Activated CD4-positive, alpha-beta T cell treated with anti-CD3 and anti-CD28 coated beads, Interleukin-2, amount 50 U/mL, for 48 hours (primary cell): ENCODE measurements at regions not wholly inside any gene's neighbourhood (a gene's known extent, or its start where the extent isn't known, plus 50 kb on each side); places are given as distances from the start of the nearest gene placed in this dataset.
"Not testable (repeated sequence)": the region's sequence is repeated elsewhere in the genome, so short reads cannot be mapped to it uniquely, and the experiment has no call there.

Experiments
- DNase-seq, 2 experiments: peaks; one replicate each; pipeline ENCODE4 v3.0.0-alpha.2; 2020

DNA sequence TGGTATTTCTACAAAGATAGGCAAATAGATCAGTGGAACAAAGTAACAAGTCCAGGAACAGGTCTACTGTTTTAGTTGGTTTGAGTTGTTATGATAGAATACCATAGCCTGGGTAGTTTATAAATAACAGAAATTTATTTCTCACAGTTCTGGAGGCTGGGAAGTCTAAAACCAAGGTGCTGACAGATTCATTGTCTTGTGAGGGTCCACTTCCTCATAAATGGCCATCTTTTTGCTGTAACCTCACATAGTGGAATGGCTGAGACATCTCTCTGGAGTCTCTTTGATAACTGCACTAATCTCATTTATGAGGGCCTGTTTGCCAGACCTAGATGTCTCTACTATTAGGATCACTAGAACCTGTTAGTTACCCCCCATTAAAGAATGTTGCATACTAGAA, 152.3 kb upstream of the MYRIP start:
- no peak for DNase-seq

DNA sequence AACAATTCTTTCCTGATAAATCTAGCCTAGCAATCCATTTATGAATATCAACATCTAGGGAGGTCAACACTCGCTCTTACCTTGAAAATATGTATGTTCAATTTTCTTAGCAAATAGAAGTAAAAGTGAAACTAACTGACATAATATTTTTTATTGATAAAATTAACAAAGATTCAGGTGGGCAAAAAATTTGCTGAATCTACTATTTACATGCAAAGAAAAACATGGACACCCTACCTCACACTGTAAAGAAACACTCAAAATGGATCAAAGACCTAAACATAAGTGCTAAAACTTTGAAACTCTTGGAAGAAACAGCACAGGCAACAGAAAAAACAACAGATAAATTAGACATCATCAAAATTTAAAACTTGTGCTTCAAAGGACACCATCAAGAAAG, 151.6 kb upstream of the MYRIP start:
- DNase-seq: no peak

DNA sequence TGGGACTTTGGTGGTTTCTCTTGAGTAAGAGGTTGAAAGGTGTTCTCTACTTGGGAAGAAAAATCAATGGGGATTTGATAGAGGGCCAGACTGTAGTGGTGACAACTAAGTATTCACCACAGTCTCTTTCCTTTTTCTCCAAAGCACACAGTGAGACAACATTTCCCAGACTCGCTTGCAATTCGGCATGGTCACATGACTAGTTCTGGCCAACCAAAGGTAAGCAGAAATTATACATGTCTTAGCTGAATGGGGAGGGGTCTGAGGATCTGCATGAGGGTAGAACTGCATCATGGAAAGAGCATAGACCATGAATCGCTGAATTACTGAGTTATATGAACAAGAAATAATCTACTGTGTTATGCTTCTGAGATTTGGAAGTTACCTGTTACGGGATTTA, 144.5 kb upstream of the MYRIP start:
- no peak for DNase-seq

DNA sequence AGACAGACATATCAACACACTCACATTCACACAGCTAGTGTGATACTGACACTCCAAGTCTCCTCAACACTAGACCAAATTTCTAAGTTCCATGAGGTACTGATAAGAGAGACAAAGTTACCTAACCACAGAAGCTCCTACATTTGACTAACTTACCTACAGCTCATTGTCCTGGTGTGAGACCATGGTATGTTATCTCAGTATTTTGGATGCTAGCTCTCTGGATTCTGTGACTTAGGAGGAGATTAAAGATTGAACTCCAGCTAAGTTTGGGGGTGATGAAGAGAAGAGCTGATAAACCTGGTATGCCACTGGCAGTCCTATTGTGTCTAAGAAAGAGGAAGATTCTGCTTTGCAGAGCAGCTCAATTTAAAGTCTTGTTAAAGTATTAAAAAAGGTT, 144.0 kb upstream of the MYRIP start:
- no peak for DNase-seq

DNA sequence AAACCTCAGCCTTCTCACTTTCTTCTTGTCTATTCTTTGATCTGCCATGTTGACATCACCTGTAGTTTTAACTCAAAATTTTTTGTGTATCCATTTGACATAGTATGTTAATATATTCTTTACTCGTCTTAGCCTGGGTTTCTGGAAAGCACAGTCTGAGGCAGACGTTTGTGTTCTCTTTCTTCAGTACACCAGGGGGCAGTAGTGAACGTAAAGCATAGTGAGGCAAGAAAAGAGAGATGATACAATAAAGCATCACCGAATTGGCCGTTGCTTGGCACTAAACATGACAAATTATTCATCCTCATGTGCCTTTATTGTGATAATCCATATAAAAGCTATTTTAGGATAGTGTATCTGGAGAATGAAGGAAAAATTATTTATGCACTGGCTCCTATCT, 141.0 kb upstream of the MYRIP start:
- no peak for DNase-seq

DNA sequence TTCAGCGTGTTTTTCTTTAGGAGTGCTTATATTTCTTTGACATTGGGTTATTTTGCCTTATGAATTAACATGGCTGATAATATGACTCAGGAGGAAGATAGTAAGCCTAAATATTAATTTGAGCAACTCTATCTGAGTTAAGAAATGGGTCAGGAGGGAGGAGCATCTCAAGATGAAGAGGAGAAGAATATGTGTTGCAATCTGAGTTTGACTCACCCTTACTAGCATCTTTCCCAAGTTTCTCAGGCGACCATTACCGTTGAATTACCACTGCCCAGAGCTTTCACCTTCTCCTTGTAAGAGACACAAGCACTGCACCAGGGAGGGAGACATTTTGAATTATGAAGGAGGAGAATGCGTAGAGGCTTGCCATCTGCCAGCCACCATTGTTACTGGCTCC, 138.3 kb upstream of the MYRIP start:
- DNase-seq: no peak

DNA sequence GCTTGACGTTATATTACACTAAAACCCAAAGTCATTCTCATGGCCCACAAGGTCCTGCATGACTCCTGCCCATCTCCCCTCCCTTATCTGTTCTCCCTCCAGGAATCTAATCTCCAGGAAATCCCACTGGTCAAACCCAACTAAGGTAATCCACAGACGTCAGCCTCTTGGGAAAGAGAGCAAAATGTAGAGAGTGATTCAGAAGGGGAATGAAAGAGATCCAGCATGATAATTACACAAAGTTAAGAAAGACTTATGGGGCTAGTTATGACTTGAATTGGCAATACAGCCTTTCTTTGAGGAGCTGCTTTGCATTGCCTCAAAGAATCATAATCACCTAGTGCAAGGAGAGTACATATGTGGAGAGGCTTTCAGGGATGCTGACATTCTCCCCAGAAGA, 137.8 kb upstream of the MYRIP start:
- DNase-seq: no peak

DNA sequence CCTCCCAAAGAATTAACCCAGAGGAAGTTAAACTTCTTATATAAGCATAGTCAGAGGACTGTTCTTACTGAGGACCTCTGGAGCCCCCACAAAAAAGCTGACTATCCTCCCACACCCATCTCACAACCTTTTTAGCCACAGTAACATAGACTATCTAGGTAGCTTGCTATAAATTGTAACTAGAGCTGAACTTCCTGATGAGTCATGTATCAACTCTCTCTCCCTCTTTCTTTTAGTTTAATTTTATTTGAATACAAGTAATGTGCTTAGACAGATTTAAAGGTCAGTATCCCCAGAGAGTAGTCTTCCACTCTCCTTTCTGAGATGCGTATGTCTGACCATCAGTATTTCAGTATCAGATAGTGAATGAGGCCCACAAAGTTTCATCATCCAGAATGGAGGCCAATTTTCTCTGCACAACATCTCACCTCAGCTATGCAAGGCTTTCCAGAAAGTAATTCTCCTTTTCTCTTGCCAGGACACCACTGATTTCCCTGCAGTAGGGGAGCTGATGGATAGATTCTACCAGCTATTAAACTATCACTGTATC, 104.0 kb upstream of the MYRIP start:
- DNase-seq: no peak

DNA sequence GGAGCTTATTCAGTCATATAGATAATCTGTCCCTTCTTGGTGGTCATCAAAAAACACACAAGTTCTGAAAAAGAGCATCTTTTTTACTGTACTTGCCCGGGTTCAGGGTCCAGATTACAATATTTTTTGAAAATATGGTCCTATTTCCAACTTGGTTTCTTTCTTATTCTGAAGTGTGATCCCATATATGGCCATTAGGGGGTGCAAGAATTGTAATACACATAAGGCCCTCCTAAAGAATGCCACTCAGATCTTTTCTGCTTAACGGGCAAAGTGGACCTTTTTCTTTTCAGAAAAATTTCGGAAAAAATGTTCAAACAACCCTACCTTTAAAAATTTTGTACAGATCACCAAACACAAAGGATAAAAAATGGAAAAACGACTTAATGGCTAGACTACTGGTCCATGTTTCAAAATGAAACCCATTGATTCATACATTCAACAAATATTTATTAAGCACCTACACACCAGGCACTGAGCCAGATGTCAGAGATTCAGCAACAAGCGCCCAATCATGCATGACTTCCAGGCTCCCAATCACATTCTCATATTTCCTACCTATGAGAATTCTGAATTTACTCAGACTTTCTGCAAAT, 102.0 kb upstream of the MYRIP start:
- DNase-seq: no peak

DNA sequence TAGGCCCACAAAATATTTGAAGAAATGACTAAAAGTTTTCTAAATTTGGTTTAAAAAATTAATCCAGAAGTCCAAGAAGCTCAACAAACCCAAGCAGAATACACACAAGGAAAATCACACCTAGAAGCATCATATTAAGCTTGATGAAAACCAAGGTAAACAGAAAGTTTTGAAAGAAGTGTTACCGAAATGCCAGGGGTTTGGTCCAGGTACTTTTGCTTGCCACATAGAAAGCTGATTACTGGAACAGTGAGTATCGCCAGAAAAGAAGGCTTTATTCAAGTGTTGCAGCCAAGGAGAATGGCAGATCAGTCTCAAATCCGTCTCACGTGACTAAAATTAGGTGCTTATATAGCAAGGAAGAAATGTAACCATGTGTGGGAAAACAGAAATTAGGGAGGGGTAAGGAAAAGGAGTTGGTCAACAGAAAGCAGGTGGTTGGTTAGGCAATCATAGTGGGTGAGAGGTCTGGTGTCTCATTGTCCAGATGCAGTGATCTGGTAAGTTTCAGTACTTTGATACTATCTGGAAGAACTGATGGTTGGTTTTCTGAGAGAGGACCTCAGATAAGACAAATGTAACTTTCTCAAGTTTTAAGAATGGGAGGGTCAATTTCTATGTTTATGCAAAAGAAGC, 96.9 kb upstream of the MYRIP start:
- DNase-seq: no peak

DNA sequence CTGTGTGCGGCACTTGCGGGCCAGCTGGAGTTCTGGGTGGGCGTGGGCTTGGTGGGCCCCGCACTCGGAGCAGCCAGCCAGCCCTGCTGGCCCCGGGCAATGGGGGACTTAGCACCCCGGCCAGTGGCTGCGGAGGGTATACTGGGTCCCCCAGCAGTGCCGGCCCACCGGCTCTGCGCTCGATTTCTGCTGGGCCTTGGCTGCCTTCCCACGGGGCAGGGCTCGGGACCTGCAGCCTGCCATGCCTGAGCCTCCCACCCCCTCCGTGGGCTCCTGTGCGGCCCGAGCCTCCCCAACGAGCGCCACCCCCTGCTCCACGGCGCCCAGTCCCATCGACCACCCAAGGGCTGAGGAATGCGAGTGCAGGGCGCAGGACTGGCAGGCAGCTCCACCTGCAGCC, 96.1 kb upstream of the MYRIP start:
- not testable (repeated sequence) for DNase-seq

DNA sequence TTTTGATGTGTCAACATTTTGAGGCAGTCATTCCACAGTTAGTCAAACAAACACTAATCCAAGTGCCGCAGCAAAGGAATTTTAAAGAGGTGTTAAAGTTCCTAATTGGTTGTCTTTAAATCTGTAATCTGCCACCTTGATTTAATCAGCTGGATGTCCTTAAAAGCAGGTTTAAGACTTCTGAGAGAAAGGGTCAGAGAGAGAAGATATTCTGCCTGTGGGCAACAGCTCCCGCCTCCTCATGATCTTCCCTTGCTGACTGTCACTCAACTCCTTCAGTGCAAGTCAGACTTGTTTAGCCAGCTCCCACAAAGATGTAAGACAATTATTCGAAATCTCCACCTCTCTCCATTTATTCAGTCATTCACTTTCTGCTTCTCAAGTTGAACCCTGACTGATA, 92.6 kb upstream of the MYRIP start:
- no peak for DNase-seq

DNA sequence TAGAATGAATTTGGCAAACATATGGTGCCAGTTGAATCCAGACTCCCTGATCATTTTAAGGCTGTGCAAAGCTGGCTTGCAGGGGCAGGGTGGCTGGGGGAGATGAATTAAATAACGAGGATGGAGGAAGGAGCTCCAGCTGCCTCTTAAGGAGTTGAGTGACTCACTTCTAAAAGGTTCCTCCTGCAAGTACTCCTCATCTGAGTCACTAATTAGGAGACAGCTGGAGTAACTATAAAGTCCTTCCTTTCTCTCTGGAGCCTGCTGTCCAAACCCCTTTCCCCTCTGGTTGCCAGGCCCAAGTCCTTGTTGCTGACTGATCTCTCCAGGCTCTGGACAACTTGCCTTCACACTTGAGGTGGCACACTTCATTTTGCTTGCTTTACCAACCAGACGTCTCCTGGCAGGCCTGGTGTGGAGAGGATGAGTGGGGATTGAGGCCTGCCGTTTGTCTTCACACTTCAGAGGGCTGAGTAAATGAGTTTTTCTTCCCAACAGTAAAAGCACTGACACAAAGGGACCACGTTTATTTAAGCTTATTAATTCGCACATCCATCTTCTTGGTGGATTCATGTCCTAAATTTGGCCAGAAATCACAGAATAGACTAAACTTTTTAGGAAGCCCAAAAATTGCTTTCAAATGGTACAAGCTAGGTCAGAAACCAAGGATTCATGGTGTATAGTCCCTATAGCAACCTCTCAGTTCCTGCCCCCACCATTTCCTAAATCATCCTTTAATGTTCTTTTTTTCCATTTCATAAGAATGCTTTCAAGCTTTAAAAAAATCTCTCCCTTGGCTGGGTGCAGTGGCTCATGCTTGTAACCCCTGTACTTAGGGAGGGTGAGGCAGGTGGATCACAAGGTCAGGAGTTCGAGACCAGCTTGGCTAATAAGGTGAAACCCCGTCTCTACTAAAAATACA, 90.5 kb upstream of the MYRIP start:
- DNase-seq: no peak

DNA sequence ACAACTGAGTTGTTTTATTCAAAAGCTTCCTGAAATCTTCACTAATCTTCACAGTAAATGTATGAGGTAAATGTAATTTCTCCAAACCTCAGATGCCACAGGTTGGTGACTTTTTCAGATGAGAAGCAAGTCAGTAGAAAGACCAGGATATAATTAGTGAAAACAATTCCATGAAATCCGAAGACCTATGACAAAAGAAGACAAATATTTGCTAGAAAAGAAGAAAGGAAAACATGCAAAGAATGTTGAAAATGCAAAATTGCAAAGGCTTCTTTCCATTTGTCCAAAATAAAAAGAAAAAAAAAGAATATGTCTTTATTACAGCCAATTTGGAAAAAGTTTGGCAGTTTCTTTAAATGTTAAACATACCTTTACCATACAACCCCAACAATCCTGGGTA, 88.3 kb upstream of the MYRIP start:
- no peak for DNase-seq

DNA sequence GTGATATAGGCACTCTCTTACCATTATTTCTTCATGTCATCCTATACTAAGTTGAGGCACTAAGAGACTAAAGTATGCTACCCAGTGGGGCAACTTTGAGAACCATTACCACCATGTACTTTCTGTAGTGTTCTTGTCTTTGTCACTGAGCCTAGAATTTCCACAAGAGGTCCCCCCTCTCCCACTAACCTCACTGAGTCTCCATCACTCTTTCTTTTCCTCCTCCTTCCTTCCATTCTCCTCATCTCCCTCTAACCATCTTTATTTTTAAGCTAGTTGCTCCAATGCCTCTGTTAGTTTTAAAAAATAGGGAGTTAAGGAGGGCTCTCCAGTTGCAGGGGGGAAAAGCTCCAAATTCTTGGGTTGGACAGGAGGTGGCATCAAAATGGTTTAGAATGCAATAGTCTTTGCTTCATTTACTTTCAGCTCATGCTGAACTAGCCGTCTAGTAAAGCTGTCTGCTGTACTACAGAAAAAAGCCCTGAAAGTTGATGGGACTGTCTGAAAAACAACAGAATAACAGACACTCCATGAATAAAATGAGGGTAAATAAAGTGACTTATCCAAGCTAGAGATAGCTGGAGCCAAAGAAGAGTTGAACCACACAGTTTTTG, 85.1 kb upstream of the MYRIP start:
- DNase-seq: no peak

DNA sequence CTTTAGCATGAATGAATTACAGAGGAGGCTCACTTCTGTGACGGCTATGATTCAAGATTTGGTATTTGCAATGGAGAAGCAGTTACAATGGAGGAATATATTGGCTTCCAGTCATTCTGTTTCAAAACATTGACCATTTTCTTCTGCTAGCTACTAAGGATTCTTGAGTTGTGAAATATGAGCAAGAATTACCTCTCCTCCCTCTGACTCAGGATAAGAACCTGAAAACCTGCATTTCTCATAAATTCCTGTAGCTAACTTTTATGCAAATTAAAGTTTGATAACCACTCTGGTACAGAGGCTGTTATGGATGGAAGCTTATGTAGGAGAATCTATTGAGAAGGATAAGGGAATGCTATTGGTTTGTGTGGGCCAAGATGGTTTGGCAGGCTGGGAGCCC, 84.1 kb upstream of the MYRIP start:
- DNase-seq: no peak

DNA sequence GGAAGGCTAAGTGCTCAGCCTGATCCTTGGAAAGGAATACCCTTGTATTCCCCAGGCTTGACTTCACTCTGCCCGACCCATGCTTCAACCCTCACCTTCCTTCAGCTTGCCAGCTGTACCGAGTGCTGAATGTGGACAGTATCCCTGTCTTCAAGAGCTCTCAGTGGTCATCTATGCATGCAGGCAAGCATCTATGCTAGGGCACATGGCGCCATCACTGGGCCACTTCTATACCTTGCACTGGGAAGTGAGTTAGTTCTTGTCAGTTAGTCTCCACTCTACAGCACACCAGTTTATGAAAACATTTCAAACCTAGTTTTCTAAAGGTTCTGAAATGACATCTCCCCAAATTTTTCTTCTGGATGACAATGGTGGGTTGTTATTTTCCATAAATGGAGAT, 82.0 kb upstream of the MYRIP start:
- DNase-seq: no peak

DNA sequence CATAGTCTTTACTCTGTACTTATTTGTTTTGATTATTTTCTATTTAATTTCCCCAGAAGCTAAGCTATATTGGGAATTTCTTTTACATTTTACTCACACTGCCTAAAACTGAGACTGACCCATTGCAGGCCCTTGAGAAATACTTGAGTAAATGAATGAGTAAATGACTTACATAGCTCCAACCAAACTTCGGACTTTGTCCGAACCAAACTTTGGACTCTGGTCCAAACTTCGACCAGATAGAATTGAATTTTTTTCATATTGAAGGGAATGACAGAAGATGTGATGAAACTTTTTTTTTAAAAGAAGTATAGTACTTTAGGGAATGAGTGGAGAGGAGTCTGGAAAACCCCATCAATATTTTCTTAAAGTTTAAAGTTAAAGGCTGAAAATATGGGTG, 75.6 kb upstream of the MYRIP start:
- DNase-seq: no peak

DNA sequence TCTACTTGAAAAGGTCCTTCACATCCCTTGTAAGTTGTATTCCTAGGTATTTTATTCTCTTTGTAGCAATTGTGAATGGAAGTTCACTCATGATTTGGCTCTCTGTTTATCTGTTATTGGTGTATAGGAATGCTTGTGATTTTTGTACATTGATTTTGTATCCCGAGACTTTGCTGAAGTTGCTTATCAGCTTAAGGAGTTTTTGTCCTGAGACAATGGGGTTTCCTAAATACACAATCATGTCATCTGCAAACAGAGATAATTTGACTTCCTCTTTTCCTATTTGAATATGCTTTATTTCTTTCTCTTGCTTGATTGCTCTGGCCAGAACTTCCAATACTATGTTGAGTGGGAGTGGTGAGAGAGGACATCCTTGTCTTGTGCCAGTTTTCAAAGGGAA, 69.8 kb upstream of the MYRIP start:
- DNase-seq: not testable (repeated sequence)

DNA sequence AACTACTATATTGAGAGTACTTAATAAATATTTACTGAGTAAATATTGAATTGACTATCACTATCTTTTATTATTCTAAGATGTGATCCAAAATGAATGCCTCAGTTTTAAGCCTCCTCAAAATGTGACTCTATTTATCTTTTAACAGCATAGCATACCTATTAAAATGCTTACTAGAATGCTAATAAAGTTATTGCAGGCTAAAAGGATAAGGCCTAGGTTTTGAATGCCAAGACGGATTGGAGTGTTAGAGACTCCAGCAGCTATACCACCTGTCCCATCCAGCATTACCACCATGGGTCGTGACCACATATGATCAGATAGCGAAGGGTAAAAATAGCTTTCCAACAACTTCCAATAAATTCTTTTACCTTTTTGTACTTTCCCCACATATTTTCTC, 64.7 kb upstream of the MYRIP start:
- DNase-seq: no peak

DNA sequence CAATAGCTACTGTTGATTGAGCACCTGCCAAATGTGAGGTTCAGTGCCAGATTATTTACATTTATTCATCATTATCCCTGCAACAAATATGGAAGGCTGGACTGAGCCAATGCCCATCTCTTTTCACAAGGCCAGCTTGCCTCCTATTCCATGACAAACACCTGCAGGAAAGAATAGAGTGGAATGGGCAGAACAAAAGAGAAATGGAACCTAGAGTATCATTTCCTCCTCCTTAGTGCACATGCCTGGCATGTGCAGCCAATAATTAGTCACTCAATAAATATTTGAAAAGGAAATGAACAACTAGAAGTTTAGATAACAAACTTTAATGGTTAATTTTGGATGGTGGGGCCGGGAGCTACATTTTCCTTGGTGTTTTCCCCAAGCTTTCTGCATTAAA, 61.4 kb upstream of the MYRIP start:
- no peak for DNase-seq

DNA sequence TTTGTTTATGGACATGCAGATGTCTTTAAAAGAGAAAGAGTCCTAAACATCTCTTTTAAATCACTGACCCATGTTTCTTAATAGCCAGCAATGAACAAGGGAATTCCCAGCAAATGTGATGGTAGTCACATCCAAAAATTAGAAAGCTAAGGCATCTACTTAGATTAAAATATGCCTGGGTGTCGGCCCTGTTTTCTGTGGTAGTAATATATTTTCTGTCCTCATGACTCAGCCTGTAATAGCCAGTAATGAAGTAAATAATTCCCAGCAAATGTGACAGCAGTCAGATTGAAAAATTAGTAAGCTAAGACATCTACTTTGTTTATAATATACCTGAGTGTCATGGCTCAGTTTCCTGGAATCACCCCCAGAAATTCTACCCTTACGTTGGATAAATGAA, 60.6 kb upstream of the MYRIP start:
- DNase-seq: no peak

DNA sequence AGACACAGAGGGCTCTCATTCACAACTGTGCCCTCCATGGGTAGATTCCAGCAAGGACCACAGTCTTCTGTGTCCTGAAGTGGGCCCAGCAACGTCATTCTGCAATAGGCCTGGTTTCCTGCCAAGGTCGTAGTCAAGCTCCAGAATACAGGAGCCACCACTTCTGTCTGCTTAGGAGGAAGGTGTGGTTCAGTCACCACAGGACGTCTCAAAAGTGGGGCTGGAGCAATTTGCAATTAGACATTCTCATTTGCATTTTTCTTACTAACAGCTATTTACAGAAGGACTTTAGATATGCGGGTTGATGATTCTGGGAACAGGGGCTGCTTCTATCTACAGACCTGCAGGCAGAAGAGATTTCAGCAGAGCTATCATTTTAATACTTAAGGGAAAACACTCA, 58.7 kb upstream of the MYRIP start:
- DNase-seq: no peak

DNA sequence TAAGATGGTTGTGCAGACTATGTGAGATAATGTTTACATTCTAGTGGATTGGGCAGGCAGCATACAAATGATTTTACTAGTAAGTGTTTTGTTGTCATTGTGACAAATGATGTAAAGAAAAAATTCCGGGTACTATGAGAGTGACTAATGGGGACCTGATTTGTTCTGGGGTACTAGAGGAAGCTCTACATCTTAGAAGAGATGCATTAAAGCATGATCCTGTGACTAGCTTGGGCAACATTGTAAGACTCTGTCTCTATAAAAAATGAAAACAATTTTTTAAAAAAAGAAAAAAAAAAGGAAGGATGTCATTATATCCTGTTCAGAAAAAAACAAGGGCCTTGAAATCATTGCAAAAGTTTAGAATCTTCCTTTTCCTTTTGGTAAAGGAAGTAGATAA, 58.1 kb upstream of the MYRIP start:
- DNase-seq: no peak
